Adrenal gland (tissue), 9 donors: ENCODE measurements at regions not wholly inside any gene's neighbourhood (a gene's known extent, or its start where the extent isn't known, plus 50 kb on each side); places are given as distances from the start of the nearest gene placed in this dataset.

ENCODE experiments used
- DNase-seq, 7 donors: peaks; one replicate each; pipeline ENCODE4 v3.0.0-alpha.2; 2019 to 2020
- H3K27ac ChIP-seq, 5 donors: fragments of 200-600 bp; sonication (generic) in 4 of 5; 1 replicate in 3 of 5; 2 replicates in 2 of 5; pipeline versions ENCODE4 v1.5.1 to v1.8.0; 2016 to 2020; ENCODE audit warnings: mild to moderate bottlenecking in 1 of 5
- H3K27me3 ChIP-seq: fragments of 200-600 bp; 2 replicates; pipeline ENCODE4 v1.8.0; 2021
- H3K36me3 ChIP-seq, 2 donors: fragments of 200-600 bp; replicated peaks in 1 of 2; 1 replicate in 1 of 2; 2 replicates in 1 of 2; pipeline versions ENCODE4 v1.5.1 to v1.8.0; 2018 to 2022
- H3K4me1 ChIP-seq, 2 donors: fragments of 200-600 bp; replicated peaks in 1 of 2; 1 replicate in 1 of 2; 2 replicates in 1 of 2; pipeline versions ENCODE4 v1.5.1 to v1.8.0; 2018 to 2021
- H3K4me3 ChIP-seq, 4 donors: fragments of 200-600 bp; sonication (generic) in 3 of 4; one replicate each; pipeline ENCODE4 v1.5.1; 2016 to 2018
- H3K9me3 ChIP-seq, 3 donors: fragments of 200-600 bp; sonication (generic) in 1 of 3; replicated peaks in 1 of 3; 1 replicate in 2 of 3; 2 replicates in 1 of 3; pipeline versions ENCODE4 v1.5.1 to v1.8.0; 2016 to 2021
- CTCF ChIP-seq, 6 experiments: fragments of 450-650 bp in 4 of 6; fragments of 200-600 bp in 2 of 6; sonication (generic) in 1 of 6; IDR thresholded peaks; 1 replicate in 5 of 6; 2 replicates in 1 of 6; pipeline versions ENCODE4 v1.5.1 to v1.8.0; 2016 to 2021; ENCODE audit warnings: antibody characterized with exemption in 6 of 6, mild to moderate bottlenecking in 2 of 6, moderate library complexity in 1 of 6
- POLR2A ChIP-seq, 2 donors: fragments of 450-650 bp; IDR thresholded peaks; one replicate each; pipeline ENCODE4 v1.6.1; 2017; ENCODE audit warnings: antibody characterized with exemption in 2 of 2, mild to moderate bottlenecking in 2 of 2, moderate library complexity in 1 of 2
- WGBS, 4 donors: extraction: QIAGEN DNeasy Blood & Tissue Kit in 2 of 4; methylation state at CpG; one replicate each; pipeline versions ENCODE4 v1.1.5 to v1.1.7; 2013 to 2017; 5-methylcytosine and 5-hydroxymethylcytosine counted together
- intact Hi-C, 2 donors: fragments of 100-400 bp; cut with DNase I; formaldehyde crosslinking; loops; one replicate each; pipeline versions ENCODE4 v1.14.1 to v1.15.0; 2022 to 2023
- donor health status: healthy with polysubstance abuse.
- donor health status: Bipolar disorder and iron deficiency.
- donor health status: DM: yes; HTN: yes; CAD: no.
- donor health status: DM: no; HTN: no; CAD: no.
- donor health status: DM: no; HTN: no; CAD: no.

DNA sequence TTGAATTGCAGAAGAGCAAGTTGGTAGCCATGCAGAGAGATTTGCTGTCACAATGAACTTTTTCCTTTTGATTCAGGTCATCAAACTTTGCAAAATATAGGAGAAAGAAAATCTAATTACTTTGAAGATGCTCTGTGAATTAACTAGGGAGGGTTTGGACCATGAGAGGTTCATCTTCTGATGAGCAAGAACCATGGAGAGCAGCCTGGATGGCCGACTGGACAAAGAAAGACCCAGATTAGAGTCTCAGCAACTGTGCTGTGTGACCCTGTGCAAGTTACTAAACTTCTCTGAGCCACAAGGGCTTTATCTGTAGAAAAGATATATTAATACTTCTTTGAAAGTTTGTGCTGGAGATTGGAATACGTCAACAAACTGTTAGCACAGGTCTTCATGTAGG is 122.6 kb upstream of the ADAMTS18 start:
- Histone ChIP-seq H3K36me3 (no peaks in the 10 kb centered on the region), H3K4me1 (no peaks in the 10 kb centered on the region), H3K27ac (no peak overlapping the region), H3K4me3 (no peak overlapping the region), H3K27me3 (no peaks in the 10 kb centered on the region), H3K9me3 (no peaks in the 10 kb centered on the region)
- intact Hi-C loops = no loop called here
- DNase-seq = no peak
- WGBS, 4 donors = 21 to 77% (median 52%) methylated on average over 2 of the region's 2 CpGs
- TF ChIP-seq POLR2A (IDR thresholded peaks at IDR 0.05) = no peak
- TF ChIP-seq CTCF (IDR thresholded peaks at IDR 0.05) = no peak

- 61 to 83% (median 70%) methylated on average over 2 of the region's 2 CpGs for WGBS, 4 donors
- no peaks in the 10 kb centered on the region for H3K36me3 ChIP-seq
- no peaks in the 10 kb centered on the region for H3K4me1 ChIP-seq
- no peaks in the 10 kb centered on the region for H3K9me3 ChIP-seq
- H3K27me3 ChIP-seq = no peaks in the 10 kb centered on the region
- no peak overlapping the region for H3K27ac ChIP-seq
- DNase-seq = no peak
- no peak overlapping the region for H3K4me3 ChIP-seq
- intact Hi-C loops = no loop called here
- TF ChIP-seq CTCF (IDR thresholded peaks at IDR 0.05) (no peak), POLR2A (IDR thresholded peaks at IDR 0.05) (no peak)
Observed at GRCh38 chr16:77558786-77559185, 124.0 kb upstream of the ADAMTS18 start.

GRCh38 chr16:77562497-77562896 is 127.7 kb upstream of the ADAMTS18 start:
- Histone ChIP-seq H3K27ac (no peak overlapping the region), H3K36me3 (no peaks in the 10 kb centered on the region), H3K9me3 (no peaks in the 10 kb centered on the region), H3K4me3 (no peak overlapping the region), H3K27me3 (no peaks in the 10 kb centered on the region), H3K4me1 (no peaks in the 10 kb centered on the region)
- intact Hi-C loops = no loop called here
- DNase-seq = no peak
- TF ChIP-seq CTCF (IDR thresholded peaks at IDR 0.05) = no peak
- TF ChIP-seq POLR2A (IDR thresholded peaks at IDR 0.05) = no peak

- 38 to 53% (median 44%) methylated on average over 5 of the region's 5 CpGs for WGBS, 4 donors
- no peaks in the 10 kb centered on the region for H3K36me3 ChIP-seq
- intact Hi-C loops = no loop called here
- H3K4me1 ChIP-seq = no peaks in the 10 kb centered on the region
- DNase-seq = no peak
- TF ChIP-seq POLR2A (IDR thresholded peaks at IDR 0.05) = no peak
- TF ChIP-seq CTCF (IDR thresholded peaks at IDR 0.05) = no peak
- no peak overlapping the region for H3K4me3 ChIP-seq
- H3K27me3 ChIP-seq = no peaks in the 10 kb centered on the region
- no peak overlapping the region for H3K27ac ChIP-seq
- H3K9me3 ChIP-seq = no peaks in the 10 kb centered on the region
Observed at GRCh38 chr16:77564791-77565390, 130.1 kb upstream of the ADAMTS18 start.
